HEK293 (cell line): ENCODE measurements at regions not wholly inside any gene's neighbourhood (a gene's known extent, or its start where the extent isn't known, plus 50 kb on each side); places are given as distances from the start of the nearest gene placed in this dataset.

Source experiments
- CTCF ChIP-seq: fragments of 450-650 bp; formaldehyde crosslinking; IDR thresholded peaks from 2 replicates; pipeline ENCODE4 v1.5.1; 2016; ENCODE audit warnings: missing biosample characterization, missing genetic modification characterization
- MEIS1 ChIP-seq: sonication (generic); formaldehyde crosslinking; IDR thresholded peaks from 2 replicates; pipeline ENCODE4 v1.8.1; 2022; ENCODE audit warnings: missing genetic modification reagents, mild to moderate bottlenecking, borderline replicate concordance
- SCRT2 ChIP-seq: fragments of 450-650 bp; formaldehyde crosslinking; IDR thresholded peaks from 2 replicates; pipeline ENCODE4 v1.5.1; 2016; ENCODE audit warnings: missing biosample characterization, missing genetic modification characterization
- ZNF48 ChIP-seq: fragments of 450-650 bp; formaldehyde crosslinking; IDR thresholded peaks from 2 replicates; pipeline ENCODE4 v1.5.1; 2016; ENCODE audit warnings: missing biosample characterization, missing genetic modification characterization
- TF ChIP-seq, protein P1 (sequence below): fragments of 450-650 bp; formaldehyde crosslinking; IDR thresholded peaks from 2 replicates; pipeline ENCODE4 v1.5.1; 2016; ENCODE audit warnings: missing biosample characterization, missing genetic modification characterization

GRCh38 chr13:66106246-66106645 lies 1123.9 kb downstream of the PCDH9 start:
- TF ChIP-seq ZNF48 (tag by site-specific recombination) (no peak), CTCF (no peak), MEIS1 (CRISPR knock-in tag) (no peak), SCRT2 (tag by site-specific recombination) (no peak)
- TF ChIP-seq, protein P1, sequence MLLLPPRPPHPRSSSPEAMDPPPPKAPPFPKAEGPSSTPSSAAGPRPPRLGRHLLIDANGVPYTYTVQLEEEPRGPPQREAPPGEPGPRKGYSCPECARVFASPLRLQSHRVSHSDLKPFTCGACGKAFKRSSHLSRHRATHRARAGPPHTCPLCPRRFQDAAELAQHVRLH, result no peak
